ENCODE measurements at regions not wholly inside any gene's neighbourhood (a gene's known extent, or its start where the extent isn't known, plus 50 kb on each side); places are given as distances from the start of the nearest gene placed in this dataset.
A peak's percentile ranks its signal among the peaks of the same experiment; 100 is the strongest.
"Not testable (repeated sequence)": the region's sequence is repeated elsewhere in the genome, so short reads cannot be mapped to it uniquely, and the experiment has no call there.

- in situ Hi-C loops (cut with MboI; ENCODE audit: low pct_unique_long_range_greater_than_20kb, low sequenced_read_pairs) = no loop called here
- DNase-seq = no peak
These were observed 634.5 kb upstream of the NRP1 start for GRCh38 chr10:33968983-33969382.

- in situ Hi-C loops (cut with MboI; ENCODE audit: low pct_unique_long_range_greater_than_20kb, low sequenced_read_pairs) = no loop called here
These were observed 633.2 kb upstream of the NRP1 start for GRCh38 chr10:33967606-33968120.

GRCh38 chr10:33966946-33967345, 632.5 kb upstream of the NRP1 start:
- no peak for DNase-seq
- in situ Hi-C loops (cut with MboI; ENCODE audit: low pct_unique_long_range_greater_than_20kb, low sequenced_read_pairs) = no loop called here

More at GRCh38 chr10:33967606-33968120, 633.2 kb upstream of the NRP1 start:
- no peak for DNase-seq

- peak; percentile 68 for DNase-seq
- in situ Hi-C loops (cut with MboI; ENCODE audit: low pct_unique_long_range_greater_than_20kb, low sequenced_read_pairs) = no loop called here
These were observed 631.5 kb upstream of the NRP1 start for GRCh38 chr10:33965795-33966581.

- no peak for DNase-seq
- in situ Hi-C loops (cut with MboI; ENCODE audit: low pct_unique_long_range_greater_than_20kb, low sequenced_read_pairs) = no loop called here
These were observed 629.3 kb upstream of the NRP1 start for GRCh38 chr10:33963729-33964128.

GRCh38 chr10:33956322-33956721, 621.9 kb upstream of the NRP1 start:
- in situ Hi-C loops (cut with MboI; ENCODE audit: low pct_unique_long_range_greater_than_20kb, low sequenced_read_pairs); DNase-seq: not testable (repeated sequence)

- in situ Hi-C loops (cut with MboI; ENCODE audit: low pct_unique_long_range_greater_than_20kb, low sequenced_read_pairs) = no loop called here
- no peak for DNase-seq
These were observed 621.2 kb upstream of the NRP1 start for GRCh38 chr10:33955676-33956075.

- DNase-seq = no peak
These were observed 618.4 kb upstream of the NRP1 start for GRCh38 chr10:33952692-33953360.

GRCh38 chr10:33950206-33950605, 615.7 kb upstream of the NRP1 start:
- in situ Hi-C loops (cut with MboI; ENCODE audit: low pct_unique_long_range_greater_than_20kb, low sequenced_read_pairs) = no loop called here
- DNase-seq = peak; percentile 62

More at GRCh38 chr10:33952692-33953360, 618.4 kb upstream of the NRP1 start:
- in situ Hi-C loops (cut with MboI; ENCODE audit: low pct_unique_long_range_greater_than_20kb, low sequenced_read_pairs) = no loop called here

- in situ Hi-C loops (cut with MboI; ENCODE audit: low pct_unique_long_range_greater_than_20kb, low sequenced_read_pairs) = no loop called here
These were observed 613.1 kb upstream of the NRP1 start for GRCh38 chr10:33947544-33947943.

GRCh38 chr10:33945051-33945450, 610.6 kb upstream of the NRP1 start:
- no peak for DNase-seq
- in situ Hi-C loops (cut with MboI; ENCODE audit: low pct_unique_long_range_greater_than_20kb, low sequenced_read_pairs) = no loop called here

More at GRCh38 chr10:33947544-33947943, 613.1 kb upstream of the NRP1 start:
- DNase-seq = no peak

GRCh38 chr10:33942508-33942907, 608.0 kb upstream of the NRP1 start:
- in situ Hi-C loops (cut with MboI; ENCODE audit: low pct_unique_long_range_greater_than_20kb, low sequenced_read_pairs) = no loop called here
- no peak for DNase-seq

- in situ Hi-C loops (cut with MboI; ENCODE audit: low pct_unique_long_range_greater_than_20kb, low sequenced_read_pairs) = no loop called here
- no peak for DNase-seq
These were observed 605.4 kb upstream of the NRP1 start for GRCh38 chr10:33939892-33940291.

- DNase-seq = no peak
- in situ Hi-C loops (cut with MboI; ENCODE audit: low pct_unique_long_range_greater_than_20kb, low sequenced_read_pairs) = no loop called here
These were observed 604.9 kb upstream of the NRP1 start for GRCh38 chr10:33939410-33939809.

GRCh38 chr10:33938001-33938400, 603.5 kb upstream of the NRP1 start:
- in situ Hi-C loops (cut with MboI; ENCODE audit: low pct_unique_long_range_greater_than_20kb, low sequenced_read_pairs) = no loop called here
- no peak for DNase-seq

- no peak for DNase-seq
- in situ Hi-C loops (cut with MboI; ENCODE audit: low pct_unique_long_range_greater_than_20kb, low sequenced_read_pairs) = no loop called here
These were observed 602.7 kb upstream of the NRP1 start for GRCh38 chr10:33937036-33937730.

- in situ Hi-C loops (cut with MboI; ENCODE audit: low pct_unique_long_range_greater_than_20kb, low sequenced_read_pairs) = no loop called here
- DNase-seq = no peak
These were observed 600.9 kb upstream of the NRP1 start for GRCh38 chr10:33935350-33935749.

- in situ Hi-C loops (cut with MboI; ENCODE audit: low pct_unique_long_range_greater_than_20kb, low sequenced_read_pairs) = no loop called here
- DNase-seq = peak; percentile 11
These were observed 595.6 kb upstream of the NRP1 start for GRCh38 chr10:33930079-33930478.

GRCh38 chr10:33927347-33927746, 592.9 kb upstream of the NRP1 start:
- no peak for DNase-seq
- in situ Hi-C loops (cut with MboI; ENCODE audit: low pct_unique_long_range_greater_than_20kb, low sequenced_read_pairs) = no loop called here
